ENCODE measurements at regions not wholly inside any gene's neighbourhood (a gene's known extent, or its start where the extent isn't known, plus 50 kb on each side); places are given as distances from the start of the nearest gene placed in this dataset.

GRCh38 chr12:14253496-14253895 is 112.0 kb upstream of the ATF7IP start:
- no peak for DNase-seq (ENCODE audit: low spot score)

- DNase-seq (ENCODE audit: low spot score), result no peak
Observed at GRCh38 chr12:14254781-14255180, 110.7 kb upstream of the ATF7IP start.

GRCh38 chr12:14256121-14256520 is 109.4 kb upstream of the ATF7IP start:
- DNase-seq (ENCODE audit: low spot score), result no peak

- DNase-seq (ENCODE audit: low spot score), result peak; percentile 80
Observed at GRCh38 chr12:14256555-14257169, 108.8 kb upstream of the ATF7IP start.

- DNase-seq (ENCODE audit: low spot score), result no peak
Observed at GRCh38 chr12:14257303-14257733, 108.2 kb upstream of the ATF7IP start.

- DNase-seq (ENCODE audit: low spot score), result peak; percentile 98
Observed at GRCh38 chr12:14257734-14258574, 107.5 kb upstream of the ATF7IP start.

GRCh38 chr12:14258575-14258940 is 106.9 kb upstream of the ATF7IP start:
- no peak for DNase-seq (ENCODE audit: low spot score)

GRCh38 chr12:14259481-14260010 is 105.9 kb upstream of the ATF7IP start:
- no peak for DNase-seq (ENCODE audit: low spot score)

- DNase-seq (ENCODE audit: low spot score), result peak; percentile 92
Observed at GRCh38 chr12:14260011-14260993, 105.2 kb upstream of the ATF7IP start.

- DNase-seq (ENCODE audit: low spot score), result no peak
Observed at GRCh38 chr12:14261096-14261495, 104.4 kb upstream of the ATF7IP start.

- DNase-seq (ENCODE audit: low spot score), result no peak
Observed at GRCh38 chr12:14261861-14262260, 103.6 kb upstream of the ATF7IP start.

- DNase-seq (ENCODE audit: low spot score), result no peak
Observed at GRCh38 chr12:14262771-14263511, 102.5 kb upstream of the ATF7IP start.

GRCh38 chr12:14263742-14264141 is 101.7 kb upstream of the ATF7IP start:
- DNase-seq (ENCODE audit: low spot score), result no peak

- no peak for DNase-seq (ENCODE audit: low spot score)
Observed at GRCh38 chr12:14264316-14264715, 101.2 kb upstream of the ATF7IP start.

GRCh38 chr12:14264778-14265177 is 100.7 kb upstream of the ATF7IP start:
- no peak for DNase-seq (ENCODE audit: low spot score)

- DNase-seq (ENCODE audit: low spot score), result no peak
Observed at GRCh38 chr12:14268120-14268515, 97.4 kb upstream of the ATF7IP start.

GRCh38 chr12:14270392-14270791 is 95.1 kb upstream of the ATF7IP start:
- DNase-seq (ENCODE audit: low spot score), result no peak

- DNase-seq (ENCODE audit: low spot score), result no peak
Observed at GRCh38 chr12:14272956-14273912, 92.2 kb upstream of the ATF7IP start.

GRCh38 chr12:14273913-14274311 is 91.6 kb upstream of the ATF7IP start:
- no peak for DNase-seq (ENCODE audit: low spot score)

GRCh38 chr12:14275111-14275510 is 90.4 kb upstream of the ATF7IP start:
- DNase-seq (ENCODE audit: low spot score), result no peak
